HG03442 (cell line): ENCODE measurements at regions not wholly inside any gene's neighbourhood (a gene's known extent, or its start where the extent isn't known, plus 50 kb on each side); places are given as distances from the start of the nearest gene placed in this dataset.

Source experiments
- ATAC-seq: cut with Tn5 transposase; IDR thresholded peaks from one replicate; pipeline ENCODE4 v1.9.1; 2021; ENCODE audit warnings: mild to moderate bottlenecking, moderate library complexity; ENCODE audit not compliant: unreplicated experiment

DNA sequence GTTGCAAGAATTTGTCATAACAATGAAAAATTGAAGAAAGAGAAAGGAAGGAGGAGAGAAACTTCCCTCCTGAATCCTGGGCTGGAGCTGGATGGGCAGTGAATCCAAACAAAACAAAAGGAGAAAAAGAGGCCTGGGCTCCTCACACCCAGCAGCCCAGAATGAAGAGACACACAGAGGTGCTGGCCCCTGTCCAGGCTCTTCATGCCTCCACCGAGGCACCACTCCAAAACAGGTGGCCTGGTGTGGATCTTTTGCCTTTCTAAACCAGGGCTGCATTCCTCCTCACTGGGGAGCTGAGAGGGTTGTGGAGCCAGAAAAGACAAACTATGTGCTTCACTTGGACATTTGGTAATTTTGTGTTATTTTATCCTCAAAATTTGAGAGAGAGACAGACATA is 76.0 kb downstream of the FAM124B start:
- ATAC-seq: no peak

DNA sequence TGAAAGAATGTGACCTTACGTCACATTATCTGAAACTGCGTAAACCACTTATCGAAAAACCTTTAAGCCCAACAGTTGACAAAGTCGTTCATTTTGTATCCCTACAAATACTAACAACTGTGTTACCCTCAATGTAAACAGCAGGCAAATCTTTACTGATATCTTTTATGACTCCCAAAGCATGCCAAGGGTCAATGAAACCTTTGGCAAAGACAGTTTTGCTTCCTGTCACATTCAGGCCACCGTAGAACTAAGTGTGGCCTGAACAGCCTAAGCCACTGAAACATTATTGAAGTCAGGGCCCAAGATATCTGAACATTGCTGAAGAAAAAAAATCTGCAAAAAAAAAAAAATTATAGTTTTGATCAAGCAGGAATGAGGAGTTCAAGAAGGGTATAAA is 77.3 kb downstream of the FAM124B start:
- no peak for ATAC-seq

DNA sequence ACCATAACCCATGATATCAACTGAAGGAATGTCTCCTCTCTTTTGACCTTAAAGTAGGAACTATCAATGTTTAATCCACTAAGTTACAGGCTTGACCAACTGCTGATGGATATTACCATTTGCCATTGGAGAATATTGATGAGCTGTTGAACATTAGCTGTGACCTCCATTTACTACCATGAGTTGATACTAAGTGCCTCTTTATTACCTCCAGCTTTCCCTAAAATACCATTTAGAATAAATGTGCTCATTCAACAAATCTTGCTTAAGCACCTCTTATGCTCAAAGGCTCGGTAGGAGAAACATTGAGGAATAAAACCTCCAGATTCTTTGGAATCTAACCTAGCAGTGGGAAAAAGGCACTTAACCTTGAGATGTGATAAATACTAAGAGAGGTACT is 81.2 kb downstream of the FAM124B start:
- ATAC-seq: no peak

DNA sequence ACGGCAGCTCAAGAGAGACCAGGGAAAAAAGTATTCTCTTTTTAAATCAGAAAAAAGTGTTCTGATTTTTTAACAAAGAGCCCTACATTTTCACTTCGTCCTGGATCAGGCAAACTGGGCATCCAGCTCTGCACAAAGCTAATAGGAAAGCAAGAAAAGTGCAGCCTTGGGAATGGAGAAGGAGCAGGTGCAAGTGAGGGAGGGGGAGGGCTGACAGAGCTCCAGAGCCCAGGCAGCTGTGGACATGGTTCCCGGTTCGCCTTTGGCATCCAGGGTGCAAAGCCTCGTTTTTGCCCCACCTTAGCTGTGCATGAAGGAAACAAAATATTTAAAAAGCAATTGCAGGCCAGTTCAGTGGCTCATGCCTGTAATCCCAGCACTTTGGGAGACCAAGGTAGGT is 82.2 kb downstream of the FAM124B start:
- ATAC-seq: no peak

DNA sequence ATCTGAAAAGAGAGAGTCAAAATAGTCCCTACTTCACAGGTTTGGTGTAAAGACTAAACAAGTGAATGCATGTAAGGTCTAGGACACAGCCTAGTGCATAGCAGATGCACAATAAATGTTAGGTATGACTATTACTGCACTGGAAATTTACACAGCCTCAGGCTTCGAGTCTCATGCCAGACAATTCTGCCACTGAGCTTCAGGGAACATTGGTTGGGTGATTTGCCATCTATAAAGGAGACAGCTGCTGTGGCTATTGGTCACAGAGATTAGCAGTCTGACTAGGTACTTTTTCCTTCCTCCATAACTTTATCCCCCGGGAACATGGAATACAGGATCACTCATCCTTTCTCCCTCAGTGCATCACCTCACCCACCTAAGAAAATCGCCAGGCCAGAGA is 89.2 kb downstream of the FAM124B start:
- no peak for ATAC-seq

DNA sequence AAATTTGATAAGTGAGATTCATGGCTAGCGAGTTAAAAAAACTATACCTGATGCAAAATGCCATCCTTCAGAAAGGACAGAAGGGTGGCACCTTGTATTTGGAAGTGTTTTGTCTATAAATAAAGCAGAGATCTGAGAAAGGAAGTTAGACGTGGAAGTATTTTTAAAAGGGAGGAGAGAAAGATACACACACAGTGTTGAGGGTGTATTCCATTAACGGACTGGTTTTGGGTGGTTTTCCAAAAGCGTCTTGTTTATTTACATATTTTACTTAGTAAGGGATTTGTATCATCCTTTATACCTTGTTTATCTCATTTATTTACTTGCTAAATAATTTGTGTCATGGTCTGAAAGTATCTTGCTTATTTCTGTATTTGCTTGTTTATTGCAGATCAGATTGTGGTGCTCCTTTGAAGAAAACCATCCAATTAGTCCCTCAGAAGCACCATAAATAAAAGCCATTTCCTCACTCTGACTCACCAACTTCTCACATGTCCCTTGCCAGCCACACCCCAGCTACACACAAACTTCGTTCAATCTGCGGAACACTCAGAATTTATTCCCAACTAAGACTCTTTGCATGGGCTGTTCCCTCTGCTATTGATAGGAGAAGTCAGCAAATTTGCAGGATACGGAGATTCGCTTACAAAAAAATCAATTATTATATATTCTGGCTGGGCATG is 90.8 kb downstream of the FAM124B start:
- no peak for ATAC-seq

DNA sequence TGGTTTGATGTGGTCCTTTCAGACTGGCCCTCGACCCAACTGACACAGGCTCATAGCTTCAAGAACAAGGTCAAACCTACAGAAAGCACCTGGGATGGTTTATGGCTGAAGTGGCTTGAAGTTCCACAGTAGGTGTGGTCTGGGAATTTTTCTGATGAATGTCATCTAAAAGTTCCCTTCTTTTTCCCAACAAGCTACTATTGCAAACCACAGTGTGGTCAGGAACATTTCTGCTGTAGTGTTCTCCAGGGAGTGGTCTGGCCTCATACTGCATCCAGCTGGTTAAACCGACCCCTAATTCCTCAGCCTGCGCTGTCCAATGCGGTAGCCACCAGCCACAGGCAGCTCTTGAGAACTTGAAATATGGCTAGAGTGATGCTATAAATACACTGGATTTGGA is 92.7 kb downstream of the FAM124B start:
- no peak for ATAC-seq

DNA sequence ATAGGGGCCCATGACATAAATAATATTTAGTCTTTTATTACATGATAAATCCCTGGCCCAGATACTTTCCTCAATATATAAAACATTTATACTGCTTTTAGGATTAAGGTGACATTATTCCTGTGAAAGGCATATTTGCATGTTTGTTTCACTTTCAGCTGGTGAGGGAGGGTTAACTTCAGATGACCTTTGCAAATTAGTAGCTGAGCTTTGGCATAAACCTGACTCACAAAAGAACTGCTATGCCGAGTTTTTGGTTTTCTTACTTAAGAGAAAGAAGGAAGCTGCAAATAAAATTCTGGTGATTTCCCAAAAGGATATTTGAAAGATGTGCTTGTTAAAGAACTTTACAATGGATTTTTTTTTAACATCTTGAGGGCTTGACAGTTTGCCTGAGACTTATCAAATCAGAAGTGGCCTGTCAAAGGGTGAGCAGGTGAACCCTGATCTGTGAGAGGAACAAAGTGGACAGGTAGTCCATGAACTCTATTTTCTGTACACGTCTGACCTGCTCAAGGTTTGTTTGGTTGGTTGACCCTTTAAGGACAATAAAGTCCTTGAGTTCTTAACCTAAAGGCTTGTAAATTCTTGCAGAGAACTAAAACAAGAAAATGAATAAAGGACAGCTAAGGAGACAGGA is 93.5 kb downstream of the FAM124B start:
- peak; percentile 93 for ATAC-seq

DNA sequence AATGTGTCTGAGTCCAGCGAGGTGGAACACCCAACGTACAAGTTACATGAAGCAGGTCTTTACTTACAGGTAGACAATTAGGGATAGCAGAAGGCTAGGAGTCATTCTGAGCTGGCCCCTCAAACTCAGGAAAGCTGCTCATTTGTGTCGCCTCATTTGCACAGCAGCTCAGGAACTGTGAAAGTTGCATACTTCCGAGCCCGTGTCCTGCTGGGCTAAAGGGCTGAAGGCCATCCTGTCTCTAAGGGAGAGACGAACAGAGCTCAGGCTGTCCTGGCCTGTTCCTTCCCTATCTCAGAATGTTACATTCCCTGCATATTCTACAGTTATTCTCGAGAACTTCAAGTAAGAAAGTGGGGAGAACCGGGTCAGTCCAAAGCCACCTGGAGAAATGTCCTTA is 99.0 kb downstream of the FAM124B start:
- ATAC-seq: no peak

DNA sequence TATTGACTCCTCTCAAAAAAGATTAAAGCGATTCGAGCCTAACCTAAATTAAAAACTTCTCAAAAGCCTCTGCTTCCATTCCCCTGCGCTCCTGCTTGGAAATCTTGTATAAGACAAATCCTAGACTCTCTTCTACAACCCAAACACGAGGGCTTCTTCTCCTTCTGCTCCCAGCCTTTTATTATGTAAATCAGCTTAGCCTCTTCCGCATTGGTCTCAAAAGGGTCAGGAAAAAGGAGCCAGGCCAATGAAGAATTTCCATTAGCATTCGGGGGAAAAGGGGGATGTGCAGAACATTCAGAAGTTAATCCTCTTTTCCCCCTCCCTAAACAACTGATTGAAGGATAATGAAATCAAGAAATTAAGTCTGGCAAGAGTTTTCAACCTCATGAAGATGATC is 107.9 kb downstream of the FAM124B start:
- ATAC-seq: no peak

DNA sequence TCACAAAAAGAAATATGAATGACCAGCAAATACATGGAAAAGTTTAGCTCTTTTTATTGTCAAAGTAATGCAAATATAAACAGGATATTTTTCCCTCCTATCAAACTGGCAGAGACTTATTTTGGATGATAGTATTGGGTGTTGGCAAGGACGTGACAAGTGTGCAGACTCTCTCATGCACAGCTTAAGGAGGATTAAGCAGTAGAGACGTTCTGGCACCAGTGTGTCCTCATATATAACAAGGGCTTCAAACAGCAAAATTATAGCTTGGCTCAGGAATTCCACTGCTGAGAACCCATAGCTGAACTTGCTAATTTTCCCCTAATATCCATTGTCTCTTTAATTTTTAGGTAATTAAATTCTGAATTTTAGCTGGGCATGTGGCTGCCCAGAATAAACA is 114.4 kb downstream of the FAM124B start:
- ATAC-seq: no peak

DNA sequence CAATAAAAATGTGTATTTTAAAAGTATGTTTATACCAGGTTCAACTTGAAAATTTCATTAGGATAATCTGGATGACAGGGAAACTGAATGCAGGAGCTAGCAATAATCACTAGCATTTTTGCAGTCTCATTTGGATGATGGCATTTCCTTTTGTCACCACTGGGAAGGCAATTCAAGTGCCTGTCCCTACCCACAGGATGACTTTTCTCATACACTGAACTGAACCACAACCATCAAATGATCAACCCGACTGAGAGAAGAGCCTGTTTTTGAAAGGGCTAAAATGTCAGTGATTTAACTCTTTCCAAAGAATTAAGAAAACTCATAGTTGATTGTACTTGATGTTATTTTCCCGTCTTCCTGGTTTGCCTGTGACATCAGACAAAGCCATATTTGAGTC is 115.0 kb downstream of the FAM124B start:
- no peak for ATAC-seq

DNA sequence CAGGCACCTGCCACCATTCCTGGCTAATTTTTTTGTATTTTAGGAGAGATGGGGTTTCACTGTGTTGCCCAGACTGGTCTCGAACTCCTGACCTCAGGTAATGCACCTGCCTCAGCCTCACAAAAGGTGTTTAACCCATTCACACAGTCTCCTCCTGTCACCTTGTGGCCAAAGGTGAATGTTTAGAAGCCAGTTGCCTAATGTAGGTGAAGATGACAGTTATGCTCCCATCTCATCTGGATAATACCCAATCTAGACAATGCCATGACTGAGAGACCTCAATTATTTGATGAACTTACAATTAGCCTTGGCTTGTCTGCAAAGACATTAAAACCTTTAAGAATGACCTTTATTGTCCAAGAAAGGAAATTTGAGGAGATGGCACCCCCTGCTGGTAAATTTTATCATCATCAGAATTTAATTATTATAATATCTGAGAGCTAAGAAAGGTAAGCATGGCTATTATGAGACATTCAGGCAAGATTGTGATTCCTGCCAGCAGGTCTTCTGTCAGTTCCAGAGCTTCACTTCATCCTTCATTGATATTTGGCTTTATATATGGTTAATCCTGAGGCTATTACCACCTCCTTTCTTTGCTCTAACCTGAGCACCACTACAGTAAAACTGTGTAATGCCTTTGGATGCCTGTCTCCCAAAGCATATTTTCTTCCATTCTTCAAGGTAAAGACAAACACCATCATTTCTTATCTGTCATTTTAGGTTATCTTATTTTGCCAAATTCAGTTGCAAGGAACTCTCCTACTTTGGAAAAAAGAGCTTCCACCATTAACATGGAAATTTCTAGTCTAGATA is 117.6 kb downstream of the FAM124B start:
- ATAC-seq: no peak

DNA sequence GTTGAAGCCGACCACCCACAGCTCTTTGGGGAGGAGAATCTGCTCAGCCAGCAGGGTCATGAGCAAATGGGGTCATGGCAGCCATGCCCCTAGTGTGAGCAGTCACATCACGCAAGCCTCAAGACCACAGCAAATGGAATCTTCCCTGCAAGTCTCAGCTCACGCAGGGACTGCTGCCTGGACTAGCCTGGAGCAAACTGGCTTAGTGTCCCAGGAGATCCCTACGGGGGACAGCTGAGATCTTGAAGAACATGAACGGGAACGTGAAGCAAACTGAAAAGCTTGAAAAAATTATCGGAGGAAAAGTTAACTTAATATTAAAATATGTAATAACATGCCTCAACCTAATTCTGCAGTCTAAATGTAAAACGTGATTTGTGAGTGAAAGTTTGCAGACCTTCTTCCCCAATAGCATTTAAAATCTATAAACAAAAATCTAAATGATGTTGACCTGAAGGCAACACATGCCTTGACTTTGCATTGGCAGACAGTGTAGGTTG is 118.4 kb downstream of the FAM124B start:
- ATAC-seq: no peak

DNA sequence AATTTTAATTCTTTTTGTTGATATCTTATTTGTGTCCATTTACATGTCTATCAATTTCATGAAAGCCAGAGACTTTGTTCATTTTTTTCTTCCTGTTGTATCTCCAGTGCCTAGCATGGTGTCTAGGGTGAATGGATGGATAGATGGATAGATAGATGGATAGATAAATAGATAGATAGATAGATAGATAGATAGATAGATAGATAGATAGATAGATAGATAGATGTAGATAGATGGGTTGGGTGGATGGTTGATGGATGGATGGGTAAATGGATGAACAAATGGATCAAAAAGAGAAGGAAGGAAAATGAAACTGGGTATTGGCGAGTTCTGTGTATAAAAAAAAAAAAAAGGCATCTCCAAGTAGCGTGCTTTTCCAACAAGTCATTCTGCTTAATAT is 120.5 kb downstream of the FAM124B start:
- no peak for ATAC-seq

DNA sequence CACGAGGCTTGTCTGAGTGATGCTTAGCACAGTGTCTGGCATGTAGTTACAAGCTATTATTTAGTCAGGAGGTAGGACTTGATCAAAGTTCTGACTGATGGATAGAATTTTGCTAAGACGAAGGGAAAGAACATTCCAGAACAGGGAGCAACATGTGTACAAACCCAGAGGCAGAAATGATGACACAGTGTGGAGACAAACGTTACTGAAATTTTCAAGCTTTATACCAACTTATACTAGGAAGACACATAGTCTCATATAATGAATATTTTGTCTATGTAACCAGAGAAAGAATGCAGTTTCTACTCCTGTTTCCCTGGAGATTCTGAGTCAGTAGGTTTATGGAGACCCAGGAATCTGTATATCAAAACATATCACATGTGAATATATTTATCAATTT is 123.4 kb downstream of the FAM124B start:
- no peak for ATAC-seq

DNA sequence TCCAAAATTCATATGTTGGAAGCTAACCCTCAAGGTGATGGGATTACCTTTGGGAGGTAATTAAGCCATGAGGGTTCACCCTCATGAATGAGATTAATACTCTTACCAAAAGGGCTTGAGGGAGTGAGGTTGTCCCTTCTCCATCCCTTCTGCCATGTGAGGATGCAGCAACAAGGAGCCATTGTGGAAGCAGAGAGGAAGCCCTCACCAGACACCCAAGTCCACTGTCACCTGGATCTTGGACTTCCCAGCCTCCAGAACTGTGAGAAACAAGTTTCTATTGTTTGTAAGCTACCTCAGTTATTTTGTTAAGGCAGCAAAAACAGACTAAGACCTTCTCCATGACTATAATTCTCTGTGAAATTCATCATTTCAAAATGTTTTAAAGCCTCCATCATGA is 125.7 kb downstream of the FAM124B start:
- no peak for ATAC-seq

DNA sequence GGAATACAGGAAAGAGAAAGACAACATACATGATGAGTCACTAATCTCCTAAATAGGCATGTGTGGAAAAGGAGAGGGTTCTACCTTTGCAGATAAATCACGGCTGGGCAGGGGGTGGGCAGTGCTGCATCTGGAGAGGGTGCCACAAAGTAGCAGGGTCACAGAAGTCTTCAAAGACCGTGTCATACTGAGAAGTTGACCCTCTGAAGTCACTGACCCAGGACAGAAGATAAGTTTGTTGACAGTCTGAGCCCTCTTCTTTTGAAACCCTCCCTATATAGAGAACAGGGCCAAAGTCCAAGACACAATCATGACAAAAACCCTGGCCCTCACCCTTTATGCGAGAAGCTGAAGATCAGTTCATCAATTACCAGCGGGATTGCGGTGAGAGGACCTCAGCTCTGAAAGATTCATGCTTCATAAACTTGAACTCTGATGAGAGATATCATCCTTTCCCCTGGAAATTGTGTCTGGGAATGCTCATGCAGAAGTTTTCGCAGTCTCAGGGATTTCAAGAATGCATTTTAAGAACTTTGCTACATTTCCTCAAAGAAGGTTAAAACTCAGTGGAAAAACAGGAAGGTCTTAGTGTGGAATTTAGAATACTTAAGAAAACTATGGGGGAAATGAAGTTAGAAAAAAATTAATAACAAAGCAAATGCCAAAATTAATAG is 129.5 kb downstream of the FAM124B start:
- ATAC-seq: no peak

DNA sequence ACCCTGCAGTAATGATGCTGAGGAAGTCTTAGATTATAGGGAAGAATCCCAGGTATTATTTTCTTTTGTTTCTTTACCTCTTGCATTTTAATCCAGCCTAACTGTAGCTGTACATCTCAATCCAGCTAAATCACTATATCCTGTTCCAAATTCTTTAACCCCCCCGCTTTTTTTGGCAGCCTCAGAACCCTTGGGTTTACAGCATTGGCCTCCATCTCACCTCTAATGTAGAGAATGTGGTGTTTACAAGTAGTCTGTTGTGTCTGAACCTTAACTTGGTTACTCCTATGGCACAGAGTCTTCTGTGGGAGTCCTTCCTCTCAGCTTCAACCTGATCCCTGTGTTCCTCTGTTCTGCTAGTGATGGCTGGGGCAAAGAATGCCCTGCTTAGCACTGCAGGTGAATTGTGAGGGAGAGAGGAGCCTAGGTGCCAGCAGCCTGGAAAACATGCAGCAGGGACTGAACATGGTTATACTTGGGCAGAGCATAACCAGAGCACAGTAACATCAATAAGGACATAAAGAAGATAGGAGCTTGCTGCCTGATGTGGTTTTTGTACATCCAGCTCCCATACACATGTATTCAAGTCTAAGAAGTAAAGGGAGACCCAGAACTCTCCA is 130.2 kb downstream of the FAM124B start:
- no peak for ATAC-seq

DNA sequence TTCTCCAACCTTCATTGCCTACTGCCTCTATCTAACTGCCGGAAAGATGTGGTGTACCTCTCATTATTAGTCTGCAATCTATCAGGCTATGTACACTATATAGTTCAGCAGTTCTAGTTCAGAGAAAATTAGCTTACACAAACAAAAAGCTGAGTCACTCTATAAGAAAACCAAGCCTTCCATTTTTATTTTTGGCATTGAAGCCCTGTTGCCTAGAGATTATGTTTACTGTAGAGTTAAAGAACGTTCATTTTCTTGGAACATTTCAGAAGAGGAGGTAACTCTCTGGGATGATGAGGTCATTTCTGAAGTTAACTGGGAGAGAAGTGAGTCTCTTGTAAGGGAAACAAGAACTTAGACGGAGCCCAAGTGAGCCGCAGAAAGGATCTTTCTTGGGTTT is 133.5 kb downstream of the FAM124B start:
- no peak for ATAC-seq

DNA sequence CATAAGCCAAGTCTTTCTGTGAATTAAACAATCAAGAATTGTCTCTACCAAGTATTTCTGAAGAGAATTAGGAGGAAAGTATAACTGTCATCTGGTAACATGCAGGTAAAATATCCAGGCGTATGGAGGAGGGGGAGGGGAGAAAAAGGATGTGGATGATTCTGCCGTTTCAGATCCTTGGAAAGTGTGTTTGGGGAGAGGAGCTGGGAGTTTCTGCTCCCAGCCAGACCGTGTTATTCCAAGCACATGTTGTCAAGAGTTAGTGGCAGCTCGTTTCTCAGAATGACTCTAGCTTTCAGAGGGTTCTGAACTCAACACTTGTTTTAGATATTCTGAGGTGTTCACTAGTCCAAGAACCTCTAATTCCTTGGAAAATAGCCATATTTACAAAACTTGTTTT is 137.6 kb downstream of the FAM124B start:
- no peak for ATAC-seq
